Left lung (tissue), 4 donors: ENCODE measurements at regions not wholly inside any gene's neighbourhood (a gene's known extent, or its start where the extent isn't known, plus 50 kb on each side); places are given as distances from the start of the nearest gene placed in this dataset.
A peak's percentile ranks its signal among the peaks of the same experiment; 100 is the strongest.

Experiments
- ATAC-seq: fragments of 200-7000 bp; cut with Tn5 transposase; one replicate; pipeline ENCODE4 v1.9.1; 2020; ENCODE audit warnings: moderate library complexity
- DNase-seq, 4 donors: peaks; one replicate each; pipeline ENCODE4 v3.0.0-alpha.2; 2013 to 2020
- H3K27ac ChIP-seq, 2 donors: fragments of 200-600 bp; sonication (generic) in 1 of 2; one replicate each; pipeline versions ENCODE4 v1.5.0 to v1.8.0; 2020 to 2021
- H3K27me3 ChIP-seq, 2 donors: fragments of 200-600 bp; sonication (generic) in 1 of 2; one replicate each; pipeline versions ENCODE4 v1.5.0 to v1.8.0; 2020 to 2021
- H3K36me3 ChIP-seq, 2 donors: fragments of 200-600 bp; sonication (generic) in 1 of 2; one replicate each; pipeline versions ENCODE4 v1.5.0 to v1.8.0; 2020 to 2021
- H3K4me1 ChIP-seq, 2 donors: fragments of 200-600 bp; one replicate each; pipeline ENCODE4 v1.8.0; 2021
- H3K4me3 ChIP-seq, 2 donors: fragments of 200-600 bp; sonication (generic) in 1 of 2; one replicate each; pipeline versions ENCODE4 v1.5.0 to v1.8.0; 2020 to 2021; ENCODE audit warnings: mild to moderate bottlenecking in 1 of 2
- H3K9me3 ChIP-seq, 2 donors: fragments of 200-600 bp; sonication (generic) in 1 of 2; one replicate each; pipeline versions ENCODE4 v1.5.0 to v1.8.0; 2020 to 2021
- CTCF ChIP-seq, 2 donors: fragments of 200-600 bp; sonication (generic) in 1 of 2; IDR thresholded peaks; one replicate each; pipeline versions ENCODE4 v1.5.0 to v1.8.0; 2021; ENCODE audit warnings: antibody characterized with exemption in 2 of 2
- intact Hi-C, 2 donors: fragments of 100-400 bp; cut with DNase I; formaldehyde crosslinking; loops; one replicate each; pipeline versions ENCODE4 v1.11.2 to v1.14.2; 2022
- donor health status: DM: no; HTN: yes; CAD: no.
- donor health status: DM: no; HTN: no; CAD: no.

DNA sequence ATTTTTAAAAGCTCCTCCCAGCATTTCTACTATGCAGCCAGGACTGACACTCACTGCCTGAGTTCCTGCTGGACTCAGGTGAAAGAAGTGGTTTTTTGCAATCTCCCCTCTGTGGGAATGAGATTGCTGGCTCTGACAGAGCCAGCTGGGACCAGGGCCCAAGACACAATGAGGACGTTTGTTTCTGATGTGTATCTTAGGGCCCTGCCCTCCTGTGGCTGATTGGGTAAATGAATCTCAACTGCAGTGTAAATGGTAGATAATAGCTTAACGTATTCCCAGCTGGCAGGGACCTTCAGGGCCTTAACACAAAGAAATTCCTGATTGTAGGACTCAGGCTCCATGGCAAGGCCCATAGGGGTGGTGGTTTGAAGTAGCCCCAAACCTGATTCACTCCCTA, 85.8 kb upstream of the PRPS1 start:
- DNase-seq (peak in 2 of 4 donors; percentile 18 to 44), ATAC-seq (peak; percentile 26)
- H3K4me1 ChIP-seq: no peaks in the 10 kb centered on the region
- no peak overlapping the region for H3K27ac ChIP-seq
- no peaks in the 10 kb centered on the region for H3K36me3 ChIP-seq
- intact Hi-C loops: no loop called here
- H3K27me3 ChIP-seq: no peaks in the 10 kb centered on the region
- H3K9me3 ChIP-seq: no peaks in the 10 kb centered on the region
- no peak for TF ChIP-seq CTCF (IDR thresholded peaks at IDR 0.05)
- H3K4me3 ChIP-seq: no peak overlapping the region

- TF ChIP-seq CTCF (IDR thresholded peaks at IDR 0.05): no peak
- intact Hi-C loops: no loop called here
Observed at GRCh38 chrX:107547621-107548020, 80.7 kb upstream of the PRPS1 start.

DNA sequence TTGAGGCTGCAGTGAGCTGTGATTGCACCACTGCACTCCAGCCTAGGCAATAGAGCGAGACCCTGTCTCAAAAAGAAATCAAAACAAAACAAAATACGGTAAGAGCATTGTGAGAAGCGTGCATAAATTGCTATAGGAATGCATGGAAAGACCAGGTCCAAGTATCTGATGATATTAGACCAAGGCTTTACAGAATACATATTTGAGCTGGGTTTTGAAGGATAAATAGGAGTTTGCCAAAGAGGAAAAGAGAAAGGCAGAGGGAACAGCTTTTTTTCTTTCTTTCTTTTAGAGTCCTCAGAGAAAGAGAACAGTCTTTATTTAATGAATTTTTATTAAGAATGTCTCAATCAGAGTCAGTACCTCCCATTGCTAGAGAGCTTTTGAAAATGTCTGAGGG, 79.5 kb upstream of the PRPS1 start:
- Histone ChIP-seq H3K4me3 (no peak overlapping the region), H3K4me1 (no peaks in the 10 kb centered on the region), H3K27me3 (no peaks in the 10 kb centered on the region), H3K27ac (no peak overlapping the region), H3K36me3 (no peaks in the 10 kb centered on the region), H3K9me3 (no peaks in the 10 kb centered on the region)
- DNase-seq (no peak), ATAC-seq (no peak)
- intact Hi-C loops: no loop called here
- no peak for TF ChIP-seq CTCF (IDR thresholded peaks at IDR 0.05)

More at GRCh38 chrX:107547621-107548020, 80.7 kb upstream of the PRPS1 start:
- no peak for DNase-seq
- H3K27ac ChIP-seq: no peak overlapping the region
- H3K27me3 ChIP-seq: no peaks in the 10 kb centered on the region
- H3K36me3 ChIP-seq: no peaks in the 10 kb centered on the region
- no peaks in the 10 kb centered on the region for H3K4me1 ChIP-seq
- ATAC-seq: no peak
- no peak overlapping the region for H3K4me3 ChIP-seq
- no peaks in the 10 kb centered on the region for H3K9me3 ChIP-seq

DNA sequence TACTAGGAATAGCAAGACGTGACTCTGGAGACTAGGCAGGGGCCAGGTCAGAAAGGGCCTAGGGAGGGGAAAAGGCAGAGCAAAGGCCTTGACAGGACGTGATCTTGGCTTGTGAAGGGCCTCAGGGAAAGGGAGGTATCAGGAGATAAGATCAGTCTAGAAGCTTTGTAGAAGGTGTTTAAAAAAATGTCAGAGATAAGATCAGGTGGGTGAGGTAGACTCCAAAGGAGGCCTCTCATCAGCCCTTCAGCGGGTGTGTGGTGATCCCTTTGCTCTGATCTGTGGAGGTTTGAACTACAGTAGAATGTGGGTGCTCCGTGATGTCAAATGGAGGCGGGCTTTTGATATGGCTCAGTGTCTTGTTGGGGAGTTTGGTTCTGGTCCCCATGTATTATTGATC, 78.8 kb upstream of the PRPS1 start:
- intact Hi-C loops: no loop called here
- no peak for TF ChIP-seq CTCF (IDR thresholded peaks at IDR 0.05)
- DNase-seq (no peak), ATAC-seq (no peak)
- no peaks in the 10 kb centered on the region for H3K27me3 ChIP-seq
- no peak overlapping the region for H3K4me3 ChIP-seq
- H3K9me3 ChIP-seq: no peaks in the 10 kb centered on the region
- H3K36me3 ChIP-seq: no peaks in the 10 kb centered on the region
- no peaks in the 10 kb centered on the region for H3K4me1 ChIP-seq
- H3K27ac ChIP-seq: no peak overlapping the region

- Histone ChIP-seq H3K27me3 (no peaks in the 10 kb centered on the region), H3K27ac (no peak overlapping the region), H3K36me3 (no peaks in the 10 kb centered on the region), H3K9me3 (no peaks in the 10 kb centered on the region), H3K4me3 (no peak overlapping the region), H3K4me1 (no peaks in the 10 kb centered on the region)
- DNase-seq (peak in 1 of 4 donors; percentile 49), ATAC-seq (peak; percentile 68)
- TF ChIP-seq CTCF (IDR thresholded peaks at IDR 0.05): no peak
- intact Hi-C loops: no loop called here
Observed at GRCh38 chrX:107551546-107551945, 76.8 kb upstream of the PRPS1 start.
